Mesothelial cell of epicardium (in vitro differentiated cells): ENCODE measurements at regions not wholly inside any gene's neighbourhood (a gene's known extent, or its start where the extent isn't known, plus 50 kb on each side); places are given as distances from the start of the nearest gene placed in this dataset.

Experiments
- DNase-seq, 2 experiments: peaks; one replicate each; pipeline ENCODE4 v3.0.0; 2021; ENCODE audit warnings: low spot score in 2 of 2; ENCODE audit not compliant: unreplicated experiment in 2 of 2
- H3K27ac Mint-ChIP-seq: 2 replicates; pipeline ENCODE4 v1.8.0; 2021; ENCODE audit warnings: mixed read lengths
- H3K27me3 Mint-ChIP-seq: 2 replicates; pipeline ENCODE4 v1.8.0; 2021; ENCODE audit warnings: low read depth, mixed read lengths
- H3K36me3 Mint-ChIP-seq: 2 replicates; pipeline ENCODE4 v1.8.0; 2021; ENCODE audit warnings: mixed read lengths
- H3K4me1 Mint-ChIP-seq: 2 replicates; pipeline ENCODE4 v1.8.0; 2021; ENCODE audit warnings: mixed read lengths
- H3K4me3 Mint-ChIP-seq: 2 replicates; pipeline ENCODE4 v1.8.0; 2021; ENCODE audit warnings: mild to moderate bottlenecking, moderate library complexity, mixed read lengths
- H3K9me3 Mint-ChIP-seq: 2 replicates; pipeline ENCODE4 v1.8.0; 2021; ENCODE audit warnings: mixed read lengths
- CTCF ChIP-seq: fragments of 200-600 bp; sonication (generic); IDR thresholded peaks from one replicate; pipeline ENCODE4 v1.5.0; 2021; ENCODE audit warnings: antibody characterized with exemption; ENCODE audit not compliant: unreplicated experiment

DNA sequence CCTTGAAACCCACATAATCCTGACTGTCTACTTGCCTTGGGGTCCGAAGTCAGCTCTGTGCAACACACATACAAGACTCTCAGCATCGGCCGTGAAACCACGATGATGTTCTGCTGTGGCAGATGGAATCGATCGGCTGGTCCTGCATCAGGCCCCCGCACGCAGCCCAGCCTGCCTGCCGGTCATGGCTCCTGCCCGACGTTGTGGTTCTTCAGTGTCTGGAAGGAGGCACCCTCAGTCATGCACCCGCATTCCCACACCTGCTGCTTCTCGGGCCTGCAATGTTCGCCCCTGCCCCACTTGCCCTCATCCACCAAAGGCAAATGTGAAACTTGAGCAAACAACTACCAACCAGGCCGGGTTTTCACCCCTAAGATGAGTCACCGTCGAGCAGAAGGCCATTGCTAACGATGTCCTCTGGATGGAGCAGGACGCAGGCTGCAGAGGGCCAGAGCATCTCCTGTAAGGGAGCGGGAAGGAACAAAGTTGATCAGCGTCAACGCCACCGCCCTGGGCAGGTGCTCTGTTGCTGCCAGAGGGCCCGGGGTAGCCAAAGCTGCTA lies 128.9 kb upstream of the PDE10A start:
- Mint-ChIP-seq H3K36me3 (no peaks in the 10 kb centered on the region), H3K27me3 (peaks cover 28% of the 10 kb centered on the region), H3K9me3 (no peaks in the 10 kb centered on the region)

GRCh38 chr6:165791306-165791705 lies 128.3 kb upstream of the PDE10A start:
- peaks cover 3% of the 10 kb centered on the region for H3K4me1 Mint-ChIP-seq
- H3K4me3 Mint-ChIP-seq = no peak overlapping the region
- H3K9me3 Mint-ChIP-seq = no peaks in the 10 kb centered on the region
- DNase-seq = no peak
- TF ChIP-seq CTCF = no peak
- H3K27ac Mint-ChIP-seq = no peak overlapping the region
- H3K27me3 Mint-ChIP-seq = peaks cover 26% of the 10 kb centered on the region
- no peaks in the 10 kb centered on the region for H3K36me3 Mint-ChIP-seq

More for the DNA sequence above, 128.9 kb upstream of the PDE10A start:
- Mint-ChIP-seq H3K4me1 (peaks cover 3% of the 10 kb centered on the region), H3K27ac (no peak overlapping the region), H3K4me3 (no peak overlapping the region)
- DNase-seq = no peak
- TF ChIP-seq CTCF = no peak

- Mint-ChIP-seq H3K36me3 (no peaks in the 10 kb centered on the region), H3K27ac (no peak overlapping the region), H3K27me3 (peaks cover 65% of the 10 kb centered on the region), H3K9me3 (no peaks in the 10 kb centered on the region), H3K4me3 (no peak overlapping the region), H3K4me1 (peaks cover 8% of the 10 kb centered on the region)
- no peak for DNase-seq
- no peak for TF ChIP-seq CTCF
These were observed 119.8 kb upstream of the PDE10A start for GRCh38 chr6:165782812-165783211.

DNA sequence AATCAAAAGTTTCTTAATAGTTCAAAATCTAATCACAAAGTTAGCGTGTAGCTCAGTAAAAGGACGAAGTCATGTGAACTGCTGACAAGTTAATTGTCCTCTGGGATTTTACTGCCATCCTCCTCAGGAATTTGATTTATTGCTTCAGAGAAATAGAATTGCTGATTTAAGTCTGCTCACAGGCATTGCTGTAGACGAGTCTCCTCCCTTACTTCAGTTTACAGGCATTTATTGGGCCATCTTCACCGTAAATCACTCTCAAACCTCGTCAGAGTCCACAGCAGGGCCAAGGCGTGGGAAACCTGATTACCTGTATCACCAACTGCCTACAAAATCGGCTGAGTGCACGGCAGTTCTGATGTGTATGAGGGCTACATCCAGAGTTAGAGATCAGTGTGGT lies 119.1 kb upstream of the PDE10A start:
- peaks cover 67% of the 10 kb centered on the region for H3K27me3 Mint-ChIP-seq
- H3K9me3 Mint-ChIP-seq = no peaks in the 10 kb centered on the region
- no peak overlapping the region for H3K27ac Mint-ChIP-seq
- peaks cover 8% of the 10 kb centered on the region for H3K4me1 Mint-ChIP-seq
- DNase-seq = no peak
- H3K4me3 Mint-ChIP-seq = no peak overlapping the region
- no peaks in the 10 kb centered on the region for H3K36me3 Mint-ChIP-seq
- no peak for TF ChIP-seq CTCF

DNA sequence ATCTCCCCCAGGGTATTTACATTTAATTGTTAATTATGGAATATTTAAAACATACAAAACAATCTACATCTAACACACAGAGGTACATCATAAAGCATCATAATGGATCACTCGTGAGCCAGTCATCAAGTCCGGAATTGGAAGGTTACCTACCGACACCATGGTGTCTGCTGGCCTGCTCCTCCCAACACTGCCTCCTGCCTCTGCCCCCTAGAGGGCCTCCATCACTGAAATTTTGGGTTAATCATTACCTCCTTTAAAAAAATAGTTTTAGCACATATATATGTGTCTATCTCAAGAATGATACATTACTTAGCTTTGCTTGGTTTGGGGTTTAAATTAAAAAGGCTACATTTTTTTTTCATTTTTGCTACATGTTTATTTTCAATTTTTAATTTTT lies 114.6 kb upstream of the PDE10A start:
- no peak for DNase-seq
- peaks cover 40% of the 10 kb centered on the region for H3K27me3 Mint-ChIP-seq

More for the DNA sequence above, 114.6 kb upstream of the PDE10A start:
- Mint-ChIP-seq H3K27ac (no peak overlapping the region), H3K4me1 (peaks cover 17% of the 10 kb centered on the region), H3K4me3 (no peak overlapping the region), H3K36me3 (no peaks in the 10 kb centered on the region), H3K9me3 (no peaks in the 10 kb centered on the region)
- no peak for TF ChIP-seq CTCF
